ENCODE measurements at regions not wholly inside any gene's neighbourhood (a gene's known extent, or its start where the extent isn't known, plus 50 kb on each side); places are given as distances from the start of the nearest gene placed in this dataset.
A peak's percentile ranks its signal among the peaks of the same experiment; 100 is the strongest.

DNA sequence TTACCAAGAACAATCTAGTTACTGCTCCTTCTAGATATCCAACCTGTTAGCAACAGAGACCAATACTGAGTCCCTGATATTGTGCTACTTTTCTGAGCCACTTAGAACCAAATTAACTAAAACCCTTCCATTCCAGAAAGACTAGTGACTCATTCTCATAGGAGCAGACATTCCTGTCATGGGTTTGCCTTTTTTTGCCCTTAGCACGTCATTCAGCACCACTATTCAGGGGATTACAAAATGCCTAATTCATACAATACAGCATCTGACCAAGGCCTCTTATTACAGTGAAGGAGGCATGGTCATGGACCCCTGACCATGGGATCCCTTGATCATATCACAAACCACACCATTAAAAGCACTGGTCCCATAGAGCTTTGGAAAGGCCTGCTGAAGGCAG lies 123.8 kb upstream of the CXCL13 start:
- no peaks in the 10 kb centered on the region for H3K4me1 ChIP-seq
- no peak for DNase-seq (ENCODE audit: low spot score in 2 of 2)
- no peak overlapping the region for H3K4me3 ChIP-seq
- no peak overlapping the region for H3K27ac ChIP-seq
- no peaks in the 10 kb centered on the region for H3K36me3 ChIP-seq
- no peaks in the 10 kb centered on the region for H3K9me3 ChIP-seq
- TF ChIP-seq, protein P1, sequence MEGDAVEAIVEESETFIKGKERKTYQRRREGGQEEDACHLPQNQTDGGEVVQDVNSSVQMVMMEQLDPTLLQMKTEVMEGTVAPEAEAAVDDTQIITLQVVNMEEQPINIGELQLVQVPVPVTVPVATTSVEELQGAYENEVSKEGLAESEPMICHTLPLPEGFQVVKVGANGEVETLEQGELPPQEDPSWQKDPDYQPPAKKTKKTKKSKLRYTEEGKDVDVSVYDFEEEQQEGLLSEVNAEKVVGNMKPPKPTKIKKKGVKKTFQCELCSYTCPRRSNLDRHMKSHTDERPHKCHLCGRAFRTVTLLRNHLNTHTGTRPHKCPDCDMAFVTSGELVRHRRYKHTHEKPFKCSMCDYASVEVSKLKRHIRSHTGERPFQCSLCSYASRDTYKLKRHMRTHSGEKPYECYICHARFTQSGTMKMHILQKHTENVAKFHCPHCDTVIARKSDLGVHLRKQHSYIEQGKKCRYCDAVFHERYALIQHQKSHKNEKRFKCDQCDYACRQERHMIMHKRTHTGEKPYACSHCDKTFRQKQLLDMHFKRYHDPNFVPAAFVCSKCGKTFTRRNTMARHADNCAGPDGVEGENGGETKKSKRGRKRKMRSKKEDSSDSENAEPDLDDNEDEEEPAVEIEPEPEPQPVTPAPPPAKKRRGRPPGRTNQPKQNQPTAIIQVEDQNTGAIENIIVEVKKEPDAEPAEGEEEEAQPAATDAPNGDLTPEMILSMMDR (IDR thresholded peaks at IDR 0.05) = no peak
- intact Hi-C loops (cut with DNase I) = no loop called here
- no peaks in the 10 kb centered on the region for H3K27me3 ChIP-seq

DNA sequence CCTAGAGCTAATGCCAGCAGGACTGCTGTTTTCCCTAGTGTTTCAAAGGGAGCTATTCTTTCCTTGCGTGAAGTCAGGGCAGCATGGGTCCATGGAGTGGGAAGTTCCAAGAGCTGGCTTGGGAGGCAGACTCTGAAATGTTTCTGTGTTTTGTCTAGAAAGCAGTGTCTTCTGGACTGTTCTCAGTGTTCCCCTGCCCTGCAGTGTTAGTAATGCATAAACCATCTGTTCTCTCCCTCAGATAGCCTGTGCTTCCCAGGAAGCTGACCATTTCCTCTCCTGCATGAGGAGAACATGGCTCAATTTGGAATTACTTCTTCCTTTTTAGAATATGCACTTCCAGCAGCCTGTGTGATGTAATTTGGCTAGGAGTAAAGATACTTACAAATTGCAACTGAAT lies 116.7 kb upstream of the CXCL13 start:
- TF ChIP-seq, protein P1 (IDR thresholded peaks at IDR 0.05) = no peak
- Histone ChIP-seq H3K4me1 (no peaks in the 10 kb centered on the region), H3K9me3 (no peaks in the 10 kb centered on the region), H3K27ac (peak overlapping the region in 1 of 2 donors; percentile 41), H3K4me3 (no peak overlapping the region), H3K27me3 (no peaks in the 10 kb centered on the region), H3K36me3 (no peaks in the 10 kb centered on the region)
- no peak for DNase-seq (ENCODE audit: low spot score in 2 of 2)
- intact Hi-C loops (cut with DNase I) = no loop called here

DNA sequence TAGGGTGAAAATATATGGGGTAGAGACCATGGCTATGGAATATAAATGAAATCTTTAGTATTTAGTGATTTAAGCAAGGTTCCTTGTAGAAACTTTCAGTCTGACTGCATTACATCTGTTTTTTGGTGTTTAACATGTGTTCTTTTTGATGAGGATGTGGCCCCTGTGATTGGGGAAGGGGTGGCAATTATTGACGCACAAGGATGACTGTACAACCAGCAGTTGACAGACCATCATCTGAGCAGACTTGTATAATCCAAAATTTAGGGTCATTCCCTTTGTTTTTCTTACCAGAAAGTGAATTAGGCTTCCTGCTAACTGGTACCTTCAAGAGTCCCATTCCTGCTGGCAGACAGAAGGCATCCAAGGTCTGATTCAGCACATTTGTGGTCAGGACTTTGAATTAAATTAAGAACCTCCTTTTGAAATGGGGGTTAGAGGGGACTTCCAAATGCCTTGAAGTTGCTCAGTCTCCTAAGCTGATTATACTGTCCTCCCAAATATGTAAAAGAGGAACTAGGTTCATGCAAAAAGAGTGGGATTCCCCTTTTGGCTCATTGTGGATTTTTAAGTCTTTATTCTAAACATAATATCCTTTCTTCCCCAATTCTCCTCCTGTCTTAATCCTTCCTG lies 112.4 kb upstream of the CXCL13 start:
- Histone ChIP-seq H3K4me1 (no peaks in the 10 kb centered on the region), H3K36me3 (no peaks in the 10 kb centered on the region), H3K27me3 (no peaks in the 10 kb centered on the region), H3K4me3 (no peak overlapping the region), H3K9me3 (no peaks in the 10 kb centered on the region), H3K27ac (no peak overlapping the region)
- intact Hi-C loops (cut with DNase I) = no loop called here
- TF ChIP-seq, protein P1 (IDR thresholded peaks at IDR 0.05) = no peak
- no peak for DNase-seq (ENCODE audit: low spot score in 2 of 2)

DNA sequence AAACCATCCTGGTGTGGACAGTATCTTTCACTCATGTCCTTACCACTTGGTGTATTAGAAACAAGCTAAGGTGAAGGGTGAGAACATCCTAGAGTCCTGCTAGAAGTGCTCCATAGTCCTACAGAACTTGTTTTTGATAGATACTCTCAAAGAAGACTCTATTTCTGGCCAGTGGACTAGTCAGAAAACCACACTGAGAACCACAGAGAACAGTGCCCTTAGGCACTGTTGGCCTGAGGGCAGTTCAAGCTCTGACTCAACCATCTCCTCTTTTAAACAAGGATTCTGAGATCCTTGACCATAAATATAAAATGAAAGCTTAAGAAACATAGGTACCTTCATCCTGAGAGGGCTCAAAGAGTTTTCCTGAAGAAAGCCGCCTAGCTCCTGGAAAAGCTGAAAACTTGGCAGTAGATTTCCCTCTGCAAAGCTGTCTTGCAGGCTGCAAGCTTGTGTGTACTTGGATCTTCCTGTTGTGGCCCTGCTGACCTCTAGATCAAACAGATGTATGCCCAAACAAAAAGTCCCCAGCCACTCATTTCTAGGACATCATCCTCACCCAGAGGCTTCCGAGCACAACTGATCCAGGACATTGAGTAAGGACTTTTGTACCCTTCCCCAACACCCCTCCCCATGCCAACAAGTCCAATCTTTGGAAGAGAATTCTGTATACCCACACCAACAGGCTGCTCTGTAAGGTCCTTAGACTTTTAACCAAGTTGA lies 111.6 kb upstream of the CXCL13 start:
- Histone ChIP-seq H3K4me1 (no peaks in the 10 kb centered on the region), H3K4me3 (no peak overlapping the region), H3K27me3 (no peaks in the 10 kb centered on the region), H3K27ac (no peak overlapping the region), H3K9me3 (no peaks in the 10 kb centered on the region), H3K36me3 (no peaks in the 10 kb centered on the region)
- intact Hi-C loops (cut with DNase I) = no loop called here
- TF ChIP-seq, protein P1 (IDR thresholded peaks at IDR 0.05) = no peak
- DNase-seq (ENCODE audit: low spot score in 2 of 2) = no peak

DNA sequence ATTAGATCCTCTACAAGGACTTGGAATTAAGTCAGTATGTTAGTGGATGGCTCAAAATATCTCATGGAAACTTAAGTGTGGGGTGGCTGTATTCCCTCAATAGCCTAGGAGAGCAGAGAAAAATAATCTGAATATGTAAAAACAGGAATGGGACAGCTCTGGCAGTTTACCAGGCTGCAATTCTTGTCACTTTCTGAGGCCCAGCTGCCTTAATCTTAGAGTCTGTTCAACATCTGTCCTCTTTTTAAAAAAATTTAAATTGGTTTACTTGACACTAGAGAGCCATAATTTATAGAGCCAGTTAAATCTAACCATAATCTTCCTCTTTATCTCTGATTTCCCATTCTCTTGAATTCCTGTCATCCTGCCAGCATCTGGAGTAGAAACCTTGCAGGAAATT lies 109.2 kb upstream of the CXCL13 start:
- DNase-seq (ENCODE audit: low spot score in 2 of 2) = no peak
- no peak overlapping the region for H3K27ac ChIP-seq
- no peaks in the 10 kb centered on the region for H3K9me3 ChIP-seq
- intact Hi-C loops (cut with DNase I) = no loop called here
- TF ChIP-seq, protein P1 (IDR thresholded peaks at IDR 0.05) = no peak
- H3K27me3 ChIP-seq = no peaks in the 10 kb centered on the region
- no peaks in the 10 kb centered on the region for H3K36me3 ChIP-seq
- H3K4me3 ChIP-seq = no peak overlapping the region
- H3K4me1 ChIP-seq = no peaks in the 10 kb centered on the region
